Glomerular endothelial cell (primary cell): ENCODE measurements at regions not wholly inside any gene's neighbourhood (a gene's known extent, or its start where the extent isn't known, plus 50 kb on each side); places are given as distances from the start of the nearest gene placed in this dataset.
"Not testable (repeated sequence)": the region's sequence is repeated elsewhere in the genome, so short reads cannot be mapped to it uniquely, and the experiment has no call there.

Source experiments
- DNase-seq: peaks from one replicate; pipeline ENCODE4 v3.0.0-alpha.2; 2011; ENCODE audit warnings: low read depth, low spot score; ENCODE audit errors: extremely low read depth

DNA sequence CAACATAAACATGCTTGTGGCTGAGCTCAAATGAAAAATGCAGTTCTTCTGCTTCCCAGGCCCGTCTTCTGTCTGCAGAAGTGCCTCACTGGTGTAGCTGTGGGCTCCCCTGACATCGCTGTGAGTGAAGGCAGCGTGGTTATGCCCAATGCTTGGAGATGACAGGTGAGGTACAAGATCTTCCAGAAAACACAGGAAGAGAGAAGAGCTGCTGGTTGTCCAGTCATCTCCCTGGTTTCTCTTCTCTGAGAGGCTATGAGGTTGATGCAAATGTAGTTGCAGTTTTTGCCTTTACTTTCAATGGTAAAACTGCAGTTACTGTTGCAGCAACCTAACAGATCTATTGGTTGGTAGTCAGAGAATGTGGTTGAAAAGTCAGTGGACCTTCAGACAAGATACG lies 223.6 kb downstream of the GATA3 start:
- no peak for DNase-seq

DNA sequence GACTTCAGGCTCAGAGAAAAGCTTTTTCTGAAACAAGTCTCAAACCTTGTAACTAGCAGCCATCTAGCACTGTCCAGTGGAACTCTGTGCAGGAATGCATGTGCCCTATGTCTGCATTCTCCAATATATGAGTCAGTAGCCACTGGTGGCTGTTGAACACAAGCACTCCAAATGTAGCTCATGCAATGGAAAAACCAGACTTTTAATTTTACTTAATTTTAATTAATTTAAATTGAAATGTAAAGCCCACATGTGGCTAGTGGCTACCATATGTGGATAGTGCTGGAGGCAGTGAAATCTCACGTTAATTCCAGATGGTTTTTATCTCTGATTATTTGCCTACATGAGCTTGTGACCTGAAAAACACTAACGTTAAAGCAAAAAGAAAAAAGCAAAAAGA lies 225.1 kb downstream of the GATA3 start:
- DNase-seq = no peak

DNA sequence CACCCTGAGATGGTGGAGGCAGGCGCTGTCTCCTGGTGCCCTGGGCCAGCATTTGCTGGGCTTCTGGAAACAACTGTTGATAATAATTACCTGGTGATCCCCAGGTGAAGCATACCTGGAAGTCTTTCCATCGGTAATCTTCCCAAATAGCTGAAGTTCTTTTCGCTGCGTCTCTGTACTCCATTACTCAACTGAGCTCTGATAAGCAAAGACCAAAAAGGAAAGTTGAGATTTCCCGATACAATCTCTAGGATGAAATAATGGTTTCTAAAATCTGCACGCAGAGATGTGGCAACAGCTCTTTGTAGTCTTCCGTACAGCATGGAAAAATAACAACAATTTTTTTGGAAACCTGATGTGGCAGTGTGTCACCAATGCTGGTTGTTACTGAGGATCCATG lies 226.5 kb downstream of the GATA3 start:
- no peak for DNase-seq

DNA sequence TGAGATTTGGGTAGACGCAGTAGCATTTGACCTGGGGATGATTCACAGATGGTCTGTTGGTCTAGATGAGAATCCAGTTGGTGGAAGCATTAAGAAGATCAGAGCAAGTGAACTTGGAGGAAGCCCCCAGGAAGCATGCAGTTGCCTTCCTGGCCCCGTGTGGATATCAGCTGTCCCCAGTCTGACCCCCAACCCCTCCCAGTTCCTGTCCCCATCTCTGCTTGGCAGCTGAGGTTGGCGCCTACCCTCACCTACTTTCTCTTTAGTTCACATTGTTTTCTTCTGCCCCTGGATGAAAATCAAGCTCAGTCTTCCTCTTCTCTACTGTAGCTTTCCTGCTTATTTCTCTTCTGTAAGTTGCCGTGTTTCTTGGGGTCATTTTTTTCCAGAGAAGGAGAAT lies 227.9 kb downstream of the GATA3 start:
- no peak for DNase-seq

DNA sequence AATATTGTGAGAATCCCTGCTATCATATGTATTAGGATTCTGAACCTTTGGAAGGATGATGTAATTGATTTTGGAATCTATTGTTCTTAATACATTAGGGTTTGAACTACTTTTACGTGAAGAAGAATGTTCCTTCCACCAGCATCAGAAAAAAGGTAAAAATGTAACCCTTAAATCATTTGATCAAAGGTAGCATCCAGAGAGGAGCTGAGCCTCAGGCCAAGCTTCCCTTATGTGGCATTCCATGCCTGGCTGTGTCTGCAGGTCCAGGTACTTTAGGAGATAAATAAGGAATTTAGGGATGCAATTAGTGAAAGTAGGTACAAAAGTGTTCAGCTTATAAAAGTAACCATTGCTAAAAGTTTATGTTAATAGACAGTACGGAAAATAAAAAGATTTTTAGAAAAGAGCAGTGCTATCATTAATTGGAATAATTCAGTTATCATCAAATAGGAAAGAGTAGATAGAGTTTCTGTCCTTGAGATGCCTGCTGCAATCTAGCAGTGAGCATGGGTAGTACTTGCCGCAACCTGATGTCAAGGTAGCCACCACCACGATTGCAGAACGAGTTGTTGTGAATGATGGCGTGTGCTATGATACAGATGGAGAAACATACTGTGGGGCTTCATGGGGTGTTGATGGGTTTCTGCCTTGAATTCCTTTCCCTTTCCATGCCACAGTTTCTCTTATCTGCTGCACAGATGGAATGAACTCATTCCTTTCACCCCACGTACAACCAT lies 228.8 kb downstream of the GATA3 start:
- DNase-seq = no peak

DNA sequence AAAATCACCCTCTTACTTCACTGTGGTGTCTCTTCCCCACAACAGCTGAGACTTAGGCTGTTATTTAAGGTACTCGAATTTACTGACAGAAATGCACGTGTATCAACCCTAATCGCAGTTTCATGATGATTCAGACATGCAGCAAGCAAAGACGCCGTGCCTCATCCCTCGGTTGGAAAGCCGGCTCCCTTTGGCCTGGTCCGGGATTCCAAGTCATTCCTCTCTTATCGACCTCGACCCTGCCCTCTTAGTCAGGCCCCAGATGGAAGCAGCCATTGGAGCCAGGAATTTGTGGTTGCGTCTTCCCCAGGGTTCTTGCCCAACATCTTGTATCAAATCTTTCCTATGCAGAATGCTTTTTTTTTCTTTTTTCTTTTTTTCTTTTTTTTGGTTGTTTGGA lies 229.5 kb downstream of the GATA3 start:
- DNase-seq = no peak

DNA sequence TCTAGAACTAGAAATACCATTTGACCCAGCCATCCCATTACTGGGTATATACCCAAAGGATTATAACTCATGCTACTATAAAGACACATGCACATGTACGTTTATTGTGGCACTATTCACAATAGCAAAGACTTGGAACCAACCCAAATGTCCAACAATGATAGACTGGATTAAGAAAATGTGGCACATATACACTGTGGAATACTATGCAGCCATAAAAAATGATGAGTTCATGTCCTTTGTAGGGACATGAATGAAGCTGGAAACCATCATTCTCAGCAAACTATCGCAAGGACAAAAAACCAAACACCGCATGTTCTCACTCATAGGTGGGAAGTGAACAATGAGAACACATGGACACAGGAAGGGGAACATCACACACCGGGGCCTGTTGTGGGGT lies 231.5 kb downstream of the GATA3 start:
- DNase-seq = not testable (repeated sequence)

DNA sequence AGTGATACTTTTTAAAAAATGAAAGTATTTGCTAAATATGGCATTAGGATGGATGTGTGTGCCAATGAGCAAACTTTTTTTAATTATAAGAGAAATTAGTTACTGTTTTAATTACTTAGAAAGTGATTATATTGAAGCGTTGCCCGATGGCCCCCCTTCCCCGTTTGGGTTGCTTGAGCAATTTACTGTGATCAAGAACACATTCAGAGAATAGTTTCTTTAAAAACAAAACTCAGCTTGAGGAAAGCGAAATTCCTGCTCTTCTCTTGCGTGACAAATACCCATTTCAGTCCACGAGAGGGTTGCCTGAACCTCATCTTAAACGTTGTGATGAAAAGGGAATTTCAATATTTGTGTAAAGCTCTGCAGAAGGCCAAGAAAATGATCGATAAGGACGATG lies 234.1 kb downstream of the GATA3 start:
- DNase-seq = no peak

DNA sequence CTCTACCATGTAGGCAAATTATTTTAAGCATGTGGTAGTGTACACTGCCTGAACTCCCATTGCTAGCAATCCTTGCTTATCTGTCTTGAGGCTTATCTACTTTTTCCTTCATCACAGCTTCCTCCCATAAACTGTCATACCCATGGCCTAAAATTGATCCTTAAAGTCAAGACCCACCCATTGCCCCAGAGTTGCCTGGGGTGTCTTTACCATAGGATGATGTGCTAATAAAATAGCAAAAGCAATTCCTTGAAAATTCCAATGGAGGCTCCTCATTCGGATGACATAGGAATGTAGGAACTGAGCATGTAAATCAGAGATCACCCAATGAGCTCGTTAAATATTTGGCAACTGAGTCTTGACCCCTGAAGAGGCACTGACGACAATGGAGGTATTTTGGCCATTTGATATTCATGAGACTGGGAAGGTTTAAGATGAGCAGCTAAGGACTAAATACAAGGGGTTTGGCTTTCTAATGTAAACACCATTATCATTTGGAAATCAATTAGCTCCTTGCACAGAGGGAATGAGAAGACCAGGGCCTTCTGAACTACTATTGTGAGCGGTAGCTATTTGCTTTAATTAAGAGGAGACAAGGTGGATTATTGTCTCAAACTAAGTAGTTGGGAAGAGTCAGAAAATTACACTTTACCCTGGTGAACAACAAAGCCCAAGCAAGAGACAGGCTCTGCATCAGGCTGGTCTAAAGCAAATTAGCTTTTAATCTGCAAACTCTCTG lies 234.9 kb downstream of the GATA3 start:
- DNase-seq = no peak

DNA sequence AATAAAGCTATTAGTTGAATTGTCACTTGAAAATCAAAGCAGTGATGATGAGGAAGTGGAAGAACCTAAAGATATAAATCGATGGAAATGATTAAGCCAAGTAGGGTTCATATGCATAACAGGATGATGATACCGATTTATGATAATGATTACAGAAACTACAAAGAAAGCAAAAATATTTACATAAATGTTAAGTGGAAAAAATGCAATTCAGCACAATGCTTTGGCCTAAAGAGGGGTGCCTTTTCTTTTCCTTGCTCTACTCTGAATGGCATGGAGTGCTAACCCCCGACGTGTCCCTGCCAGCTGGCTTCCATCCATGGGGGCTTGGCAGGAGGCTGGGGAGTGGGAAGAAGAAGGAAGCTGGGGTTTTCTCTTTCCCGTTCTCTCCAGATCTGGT lies 240.3 kb downstream of the GATA3 start:
- DNase-seq = no peak

DNA sequence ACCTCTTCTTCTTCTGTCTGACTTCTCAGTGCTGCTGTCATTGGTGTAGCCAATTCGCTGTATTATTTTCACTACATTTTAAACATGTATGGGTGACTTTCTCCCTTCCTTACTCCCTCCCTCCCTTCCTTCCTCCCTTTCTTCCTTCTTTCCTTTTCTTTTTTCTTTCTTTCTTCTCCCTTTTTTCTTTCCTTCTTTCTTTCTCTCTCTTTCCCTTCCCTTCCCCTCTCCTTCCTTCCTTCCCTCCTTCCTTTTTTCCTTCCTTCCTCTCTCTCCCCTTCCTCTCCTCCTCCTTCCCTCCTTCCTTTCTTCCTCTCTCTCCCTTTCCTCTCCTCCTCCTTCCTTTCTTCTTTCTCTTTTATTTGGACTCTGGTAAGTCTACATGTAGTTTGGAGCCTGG lies 240.8 kb downstream of the GATA3 start:
- no peak for DNase-seq

DNA sequence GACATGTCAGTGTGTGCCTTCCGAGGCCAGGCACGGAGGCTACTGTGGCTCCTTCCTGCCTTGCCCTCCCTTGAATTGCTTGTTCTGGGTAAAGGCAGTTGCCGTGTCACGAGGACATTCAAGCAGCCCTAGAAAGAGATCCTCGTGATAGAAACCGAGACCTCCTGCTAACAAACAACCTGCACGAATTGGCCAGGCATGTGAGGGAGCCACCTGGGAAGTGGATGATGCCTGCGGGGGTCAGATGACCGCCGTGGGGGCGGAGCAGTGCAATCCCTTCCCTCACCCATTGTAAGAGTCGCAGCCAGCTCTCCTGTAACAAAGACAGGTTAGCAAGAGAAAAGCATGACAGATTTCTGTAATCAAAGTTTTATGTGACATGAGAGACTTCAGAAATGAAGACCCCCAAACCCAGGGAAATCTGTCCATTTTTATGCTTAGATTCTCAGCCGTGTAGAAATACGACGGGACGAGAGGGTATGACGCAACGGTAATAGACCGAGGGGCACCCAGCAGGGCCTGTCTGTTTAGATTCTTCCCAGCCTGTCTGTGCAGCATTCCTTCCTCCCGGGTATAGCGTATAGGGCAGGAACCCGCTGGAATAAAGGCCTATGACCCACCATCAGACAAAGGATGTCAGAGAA lies 241.7 kb downstream of the GATA3 start:
- DNase-seq = no peak

DNA sequence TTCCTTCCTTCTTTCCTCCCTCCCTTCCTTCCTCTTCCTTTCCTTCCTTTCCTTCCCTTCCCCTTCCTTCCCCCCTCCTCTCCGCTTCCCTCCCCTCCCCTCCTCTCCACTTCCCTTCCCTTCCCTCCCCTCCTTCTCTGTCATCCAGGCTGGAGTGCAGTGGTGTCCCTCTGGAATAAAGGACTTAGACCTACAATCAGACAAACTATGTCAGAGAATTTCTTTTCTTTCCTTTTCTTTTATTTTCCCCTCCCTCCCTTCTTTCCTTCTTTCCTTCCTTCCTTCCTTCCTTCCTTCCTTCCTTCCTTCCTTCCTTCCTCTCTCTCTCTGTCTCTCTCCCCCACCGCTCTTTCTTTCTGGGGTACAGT lies 242.2 kb downstream of the GATA3 start:
- no peak for DNase-seq

DNA sequence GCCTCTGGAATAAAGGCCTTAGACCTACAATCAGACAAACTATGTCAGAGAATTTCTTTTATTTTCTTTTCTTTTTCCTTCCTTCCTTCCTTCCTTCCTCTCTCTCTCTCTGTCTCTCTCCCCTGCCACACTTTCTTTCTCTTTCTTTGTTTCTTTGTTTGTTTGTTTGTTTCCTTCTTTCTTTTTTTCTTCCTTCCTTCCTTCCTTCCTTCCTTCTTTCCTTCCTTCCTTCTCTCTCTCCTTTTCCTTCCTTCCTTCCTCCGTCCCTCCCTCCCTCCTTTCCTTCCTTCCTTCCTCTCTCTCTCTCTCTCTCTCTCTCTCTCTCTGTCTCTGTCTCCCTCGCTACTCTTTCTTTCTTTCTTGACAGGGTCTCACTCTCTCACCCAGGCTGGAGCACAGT lies 242.6 kb downstream of the GATA3 start:
- no peak for DNase-seq

DNA sequence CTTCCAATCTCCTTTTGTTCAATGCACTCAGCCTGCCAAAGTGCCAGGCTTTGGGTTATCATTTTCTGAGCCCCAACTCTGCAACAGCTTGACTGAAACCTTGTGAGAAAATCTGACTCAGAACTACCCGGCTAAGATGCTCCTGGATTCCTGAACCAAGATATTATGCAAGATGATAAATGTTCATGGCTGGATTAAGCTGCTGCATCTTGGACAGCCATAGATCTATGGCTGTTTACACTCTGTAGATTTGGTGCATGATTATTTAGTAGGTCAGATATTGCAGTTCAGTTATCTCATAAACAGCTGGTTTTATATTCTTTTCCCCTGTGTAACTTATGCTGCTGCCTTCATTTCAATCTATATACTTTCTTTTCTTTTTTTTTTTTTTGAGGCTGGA lies 243.5 kb downstream of the GATA3 start:
- no peak for DNase-seq

DNA sequence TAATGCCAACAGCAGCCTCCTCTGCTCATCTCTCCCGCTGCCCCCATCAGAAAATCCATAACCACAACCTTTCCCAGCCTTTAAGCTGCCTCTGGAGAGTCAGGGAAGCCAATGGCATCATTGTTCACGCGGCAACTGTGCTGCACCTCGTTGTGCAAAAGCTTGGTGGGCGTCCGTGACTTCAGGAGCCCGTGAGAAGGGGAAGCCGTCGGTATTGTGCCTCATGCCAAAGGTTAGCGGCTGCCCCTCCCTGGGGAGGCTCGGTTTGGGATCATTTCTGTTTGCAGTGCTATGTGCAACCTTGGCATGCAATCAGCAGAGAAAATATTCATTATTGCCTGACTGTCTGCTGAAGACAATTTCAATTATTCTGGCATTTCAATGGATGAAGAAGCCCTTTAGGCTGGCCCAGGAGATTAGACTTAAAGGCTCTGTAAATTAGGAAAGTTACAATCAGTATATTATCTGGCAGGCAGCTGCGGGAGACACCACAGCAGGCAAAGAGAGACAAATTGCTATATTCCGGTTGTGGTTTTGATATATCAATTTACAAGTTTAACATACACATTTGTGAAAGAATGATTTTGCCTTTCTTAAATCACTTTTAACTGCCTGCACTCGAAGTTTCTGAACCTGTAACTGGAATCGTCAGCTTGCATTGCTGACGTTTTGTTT lies 244.5 kb downstream of the GATA3 start:
- no peak for DNase-seq

DNA sequence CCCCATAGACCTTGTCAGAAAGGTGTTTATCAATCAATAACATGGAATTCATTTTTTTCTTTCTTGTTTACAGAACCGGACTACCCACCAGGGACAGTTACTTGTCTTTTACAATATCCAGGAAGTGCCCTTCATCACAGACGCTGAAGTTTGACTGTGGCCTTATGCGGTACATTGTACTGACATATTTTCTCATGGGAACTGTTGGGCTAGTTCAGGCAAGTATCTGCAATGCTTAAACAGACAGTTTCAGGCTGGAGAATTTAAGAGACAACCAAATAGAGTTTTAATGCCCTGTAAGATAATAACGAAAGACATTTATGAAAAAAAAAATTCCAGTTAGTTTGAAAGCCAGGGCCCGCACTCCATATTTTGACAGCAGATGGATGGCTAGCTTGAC lies 246.4 kb downstream of the GATA3 start:
- no peak for DNase-seq

DNA sequence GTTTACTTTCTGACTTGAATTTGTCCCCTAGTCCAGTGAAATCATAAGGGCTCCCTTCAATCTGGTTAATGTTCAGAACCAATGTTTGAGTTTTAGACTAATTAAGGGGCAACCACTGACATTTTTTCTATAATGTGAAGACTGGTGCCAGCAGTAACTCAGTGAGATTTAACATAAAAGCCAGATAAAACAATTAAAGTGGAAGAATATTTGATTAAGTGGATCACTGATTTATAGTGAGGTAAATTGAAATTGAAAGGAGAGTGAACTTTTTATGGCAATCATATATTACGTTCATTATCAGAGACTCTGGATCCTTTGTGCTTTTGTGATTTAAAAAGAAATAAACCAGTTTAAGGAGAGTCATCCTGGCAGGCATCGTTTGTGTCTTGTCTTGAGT lies 246.8 kb downstream of the GATA3 start:
- DNase-seq = no peak

DNA sequence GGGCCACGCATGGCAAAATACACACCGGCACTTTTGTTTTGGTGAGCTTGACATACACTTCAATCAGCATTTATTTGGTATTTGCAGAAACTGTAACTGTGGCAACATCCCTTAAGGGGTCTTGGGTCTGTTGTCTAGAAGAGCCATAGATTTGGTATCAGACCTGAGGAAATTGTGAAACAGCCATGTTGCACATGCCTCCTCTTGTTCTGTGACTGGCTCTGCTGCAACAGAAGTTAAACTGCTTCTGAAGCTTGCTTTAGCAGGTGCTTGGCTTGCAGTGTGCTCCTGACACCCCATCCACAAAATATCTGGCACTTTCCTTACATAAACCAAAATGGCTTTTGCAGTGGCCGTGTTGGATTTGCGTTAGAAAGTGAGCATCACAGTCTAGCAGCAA lies 247.3 kb downstream of the GATA3 start:
- DNase-seq = no peak

DNA sequence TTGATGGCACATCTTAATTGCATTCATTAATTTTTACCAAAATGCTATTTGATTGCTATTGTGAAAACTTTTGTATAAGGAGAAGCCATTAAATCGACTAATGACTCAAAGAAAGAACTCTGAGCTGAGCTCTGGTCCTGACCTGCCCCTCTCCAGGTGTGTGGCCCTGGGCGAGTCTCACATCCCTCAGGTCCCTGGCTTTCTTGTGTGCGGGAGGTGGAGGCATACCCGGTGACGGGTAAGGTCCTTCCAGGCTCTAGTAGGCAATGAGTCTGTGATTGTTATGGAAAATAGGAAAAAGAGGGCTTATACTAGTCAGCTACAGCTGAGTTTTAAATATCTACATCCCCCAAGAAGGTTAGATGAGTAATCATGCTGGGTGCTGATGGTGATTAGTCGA lies 248.1 kb downstream of the GATA3 start:
- DNase-seq = no peak

DNA sequence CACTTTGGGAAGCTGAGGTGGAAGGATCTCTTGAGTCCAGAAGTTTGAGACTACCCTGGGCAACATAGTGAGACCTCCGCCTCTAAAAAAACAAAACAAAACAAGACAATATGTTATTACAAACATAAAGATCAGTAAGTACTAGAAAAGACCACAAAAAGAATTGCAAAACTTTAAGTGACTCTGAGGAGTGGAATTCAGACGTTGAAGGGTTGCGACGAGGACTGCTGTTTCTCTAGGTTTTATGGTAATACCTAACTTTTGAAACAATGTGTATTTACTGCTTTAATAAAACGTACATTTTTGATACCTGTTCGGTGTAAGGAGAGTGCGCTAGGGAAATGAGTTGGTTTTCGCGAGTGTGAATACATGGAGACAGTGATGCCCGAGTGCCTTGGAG lies 250.4 kb downstream of the GATA3 start:
- no peak for DNase-seq
